Keratinocyte (primary cell): ENCODE measurements at regions not wholly inside any gene's neighbourhood (a gene's known extent, or its start where the extent isn't known, plus 50 kb on each side); places are given as distances from the start of the nearest gene placed in this dataset.

Source experiments
- DNase-seq: peaks from one replicate; pipeline ENCODE4 v3.0.0-alpha.2; 2011; ENCODE audit warnings: low read depth, missing footprints, low spot score
- FAIRE-seq: peaks from 2 replicates; lab custom pipeline; 2011; peaks lifted over from hg19 to GRCh38; lab: Jason Lieb, UNC
- H2AFZ ChIP-seq: 2 replicates; pipeline ENCODE4 v1.6.0; 2012; ENCODE audit warnings: low read length, control low read depth, inconsistent platforms; ENCODE audit not compliant: control insufficient read depth
- H3K27ac ChIP-seq: 2 replicates; pipeline ENCODE4 v1.5.1; 2011; ENCODE audit warnings: low read length; ENCODE audit not compliant: control insufficient read depth, insufficient read depth
- H3K27me3 ChIP-seq: 3 replicates; pipeline ENCODE4 v1.6.0; 2011; ENCODE audit warnings: low read length; ENCODE audit not compliant: control insufficient read depth, insufficient read depth; ENCODE audit errors: extremely low read depth
- H3K36me3 ChIP-seq, 2 experiments: 2 replicates in 1 of 2; 3 replicates in 1 of 2; pipeline ENCODE4 v1.5.1; 2011; ENCODE audit warnings: low read length in 2 of 2, mild to moderate bottlenecking in 1 of 2; ENCODE audit not compliant: control insufficient read depth in 2 of 2, insufficient read depth in 2 of 2; ENCODE audit errors: extremely low read depth in 1 of 2
- H3K4me1 ChIP-seq: 3 replicates; pipeline ENCODE4 v1.5.1; 2011; ENCODE audit warnings: low read length; ENCODE audit not compliant: control insufficient read depth, insufficient read depth; ENCODE audit errors: extremely low read depth
- H3K4me2 ChIP-seq: 3 replicates; pipeline ENCODE4 v1.6.0; 2011; ENCODE audit warnings: low read depth, low read length; ENCODE audit not compliant: control insufficient read depth, insufficient read depth; ENCODE audit errors: extremely low read depth
- H3K4me3 ChIP-seq, 3 experiments: fragments of 200-600 bp in 1 of 3; sonication (generic) in 1 of 3; 2 replicates in 2 of 3; 3 replicates in 1 of 3; pipeline ENCODE4 v1.5.1; 2011 to 2016; ENCODE audit warnings: low read length in 3 of 3, mild to moderate bottlenecking in 3 of 3, control low read depth in 2 of 3, inconsistent platforms in 1 of 3, low read depth in 1 of 3, mixed read lengths in 1 of 3, mixed run types in 1 of 3, moderate library complexity in 1 of 3; ENCODE audit not compliant: control insufficient read depth in 2 of 3, insufficient read depth in 2 of 3; ENCODE audit errors: extremely low read depth in 1 of 3
- H3K79me2 ChIP-seq: 2 replicates; pipeline ENCODE4 v1.6.0; 2012; ENCODE audit warnings: low read length; ENCODE audit not compliant: control insufficient read depth, insufficient read depth
- H3K9ac ChIP-seq: 3 replicates; pipeline ENCODE4 v1.6.0; 2011; ENCODE audit warnings: low read length; ENCODE audit not compliant: control insufficient read depth, insufficient read depth; ENCODE audit errors: extremely low read depth
- H3K9me1 ChIP-seq: 3 replicates; pipeline ENCODE4 v1.6.0; 2011; ENCODE audit warnings: low read length; ENCODE audit not compliant: control insufficient read depth, insufficient read depth; ENCODE audit errors: extremely low read depth
- H3K9me3 ChIP-seq: 2 replicates; pipeline ENCODE4 v1.5.1; 2012; ENCODE audit warnings: low read depth, low read length; ENCODE audit not compliant: control insufficient read depth
- H4K20me1 ChIP-seq: 3 replicates; pipeline ENCODE4 v1.6.0; 2011; ENCODE audit warnings: low read length; ENCODE audit not compliant: control insufficient read depth, insufficient read depth; ENCODE audit errors: extremely low read depth
- CTCF ChIP-seq, 3 experiments: IDR thresholded peaks in 1 of 3; conservative IDR thresholded peaks in 1 of 3; optimal IDR thresholded peaks in 1 of 3; 2 replicates in 2 of 3; 3 replicates in 1 of 3; pipeline versions ENCODE3 to v1.5.1; 2011; ENCODE audit warnings: low read length in 3 of 3, mild to moderate bottlenecking in 3 of 3, moderate library complexity in 2 of 3, control low read depth in 1 of 3, inconsistent platforms in 1 of 3; ENCODE audit not compliant: insufficient read depth in 2 of 3; ENCODE audit errors: extremely low read depth in 1 of 3
- EZH2 ChIP-seq: IDR thresholded peaks from one replicate; pipeline ENCODE4 v1.6.1; 2012; ENCODE audit warnings: inconsistent platforms, mild to moderate bottlenecking, low read length, moderate library complexity
- dilution Hi-C: fragments of 300-500 bp; cut with MboI; formaldehyde crosslinking; loops from one replicate; pipeline ENCODE4 v1.7.0; 2020; ENCODE audit warnings: low sequenced_read_pairs; ENCODE audit not compliant: extremely low pct_ligation_motif_present

- H3K9ac ChIP-seq: no peak overlapping the region
- no peaks in the 10 kb centered on the region for H3K27me3 ChIP-seq
- no peak overlapping the region for H3K27ac ChIP-seq
- no peak overlapping the region for H3K4me2 ChIP-seq
- no peak for FAIRE-seq
- H3K4me1 ChIP-seq: peaks cover 33% of the 10 kb centered on the region
- no peaks in the 10 kb centered on the region for H4K20me1 ChIP-seq
- no peaks in the 10 kb centered on the region for H3K9me3 ChIP-seq
- no peak overlapping the region for H2AFZ ChIP-seq
- no peaks in the 10 kb centered on the region for H3K36me3 ChIP-seq
- no peak overlapping the region for H3K4me3 ChIP-seq
- DNase-seq: no peak
- H3K9me1 ChIP-seq: no peaks in the 10 kb centered on the region
- TF ChIP-seq EZH2 (no peak), CTCF (optimal IDR thresholded peaks at IDR 0.05 in 1 of 3, IDR thresholded peaks at IDR 0.05 in 1 of 3, conservative IDR thresholded peaks at IDR 0.05 in 1 of 3; ENCODE audit: extremely low read depth in 1 of 3, insufficient read depth in 2 of 3, low read length in 3 of 3) (no peak)
- no peaks in the 10 kb centered on the region for H3K79me2 ChIP-seq
- dilution Hi-C loops: no loop called here
These were observed 213.3 kb upstream of the SSTR4 start for GRCh38 chr20:22821796-22822195.

GRCh38 chr20:22823119-22823518 lies 212.0 kb upstream of the SSTR4 start:
- H3K4me1 ChIP-seq: peaks cover 46% of the 10 kb centered on the region
- H3K36me3 ChIP-seq: no peaks in the 10 kb centered on the region
- no peak for TF ChIP-seq CTCF (optimal IDR thresholded peaks at IDR 0.05 in 1 of 3, IDR thresholded peaks at IDR 0.05 in 1 of 3, conservative IDR thresholded peaks at IDR 0.05 in 1 of 3; ENCODE audit: extremely low read depth in 1 of 3, insufficient read depth in 2 of 3, low read length in 3 of 3)
- TF ChIP-seq EZH2: no peak
- H3K9ac ChIP-seq: no peak overlapping the region
- H3K9me1 ChIP-seq: no peaks in the 10 kb centered on the region
- no peaks in the 10 kb centered on the region for H4K20me1 ChIP-seq
- H3K79me2 ChIP-seq: no peaks in the 10 kb centered on the region
- no peak overlapping the region for H3K4me3 ChIP-seq
- no peak overlapping the region for H2AFZ ChIP-seq
- no peak for DNase-seq
- dilution Hi-C loops: no loop called here
- H3K9me3 ChIP-seq: no peaks in the 10 kb centered on the region
- H3K4me2 ChIP-seq: no peak overlapping the region
- no peak for FAIRE-seq
- H3K27me3 ChIP-seq: no peaks in the 10 kb centered on the region
- H3K27ac ChIP-seq: no peak overlapping the region
